ENCODE measurements at regions not wholly inside any gene's neighbourhood (a gene's known extent, or its start where the extent isn't known, plus 50 kb on each side); places are given as distances from the start of the nearest gene placed in this dataset.

DNA sequence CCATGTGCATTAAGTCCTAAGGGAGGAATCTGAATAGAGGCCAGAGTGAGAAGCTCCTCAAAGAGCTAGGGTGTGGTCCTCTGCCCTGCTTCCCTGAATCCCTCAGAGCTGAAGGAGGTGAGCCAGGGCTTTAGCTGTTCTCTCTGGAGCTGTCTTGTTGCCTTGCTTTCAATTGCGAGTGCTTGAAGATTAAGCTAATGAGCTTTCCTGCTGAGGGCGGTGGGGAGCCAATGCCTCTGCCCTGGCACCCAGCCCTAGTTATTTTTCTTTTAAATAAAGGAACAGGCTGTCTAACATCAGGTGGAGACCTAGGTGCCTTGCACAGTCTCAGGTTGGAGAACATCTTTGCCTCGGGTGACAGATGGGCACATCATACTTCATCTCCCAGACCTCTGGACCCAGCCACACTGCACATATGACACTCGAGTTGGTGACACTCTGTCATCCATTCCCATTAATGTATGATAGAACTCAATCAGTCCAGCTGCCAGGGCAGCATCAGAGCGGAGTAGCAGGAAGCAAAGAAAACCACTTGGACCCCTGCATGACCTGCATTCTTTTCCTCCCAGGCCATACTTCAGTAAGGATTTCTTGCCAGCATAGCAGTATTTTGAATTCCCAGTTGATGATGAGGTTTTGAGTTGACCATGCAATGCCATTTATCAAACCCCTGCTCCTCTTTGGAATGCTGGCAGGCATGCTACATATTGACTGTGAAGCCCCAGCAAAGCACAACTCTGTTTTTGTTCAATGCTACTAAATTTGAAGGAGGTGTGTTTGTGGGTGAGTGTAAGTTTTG lies 292.7 kb downstream of the RNF144A start:
- DNase-seq (ENCODE audit: low read depth in 1 of 2, low spot score in 1 of 2) = no peak

DNA sequence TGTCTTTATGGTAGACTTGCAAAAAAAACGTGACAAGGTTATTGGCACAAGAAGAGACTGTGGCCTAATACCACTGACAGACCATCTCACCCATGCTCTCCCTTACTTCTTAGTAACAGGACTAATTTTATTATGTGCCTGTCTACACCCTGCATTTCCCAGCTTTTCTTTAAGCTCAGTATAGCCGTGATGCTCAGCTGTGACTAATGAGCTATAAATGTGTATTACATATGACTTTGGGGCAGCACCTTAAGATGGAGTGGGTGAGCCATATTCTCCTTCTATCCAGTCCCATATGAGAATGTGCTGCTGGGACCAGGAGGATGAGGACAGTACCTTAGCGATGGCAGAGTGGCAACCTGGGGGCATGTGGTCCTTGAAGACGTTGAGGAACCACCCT lies 293.5 kb downstream of the RNF144A start:
- DNase-seq (ENCODE audit: low read depth in 1 of 2, low spot score in 1 of 2) = no peak

DNA sequence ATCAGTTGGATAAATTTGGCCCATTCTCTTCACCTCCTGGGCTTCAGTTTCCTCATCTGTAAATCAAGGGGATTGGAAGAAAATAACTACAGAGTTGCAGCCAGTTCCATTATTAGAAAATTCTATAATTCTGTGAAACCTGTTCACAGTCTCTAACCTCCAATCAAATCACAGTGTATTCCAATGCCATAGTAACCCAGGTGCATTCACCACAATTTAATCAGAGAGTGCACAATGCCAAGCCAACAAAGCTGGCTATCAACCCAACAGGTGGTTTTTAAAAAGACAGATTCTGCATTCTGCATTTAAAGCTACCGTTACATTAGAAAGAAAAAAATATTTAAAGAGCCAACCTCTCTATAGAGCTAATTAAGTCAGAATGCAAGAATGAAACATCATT lies 308.6 kb downstream of the RNF144A start:
- no peak for DNase-seq (ENCODE audit: low read depth in 1 of 2, low spot score in 1 of 2)

DNA sequence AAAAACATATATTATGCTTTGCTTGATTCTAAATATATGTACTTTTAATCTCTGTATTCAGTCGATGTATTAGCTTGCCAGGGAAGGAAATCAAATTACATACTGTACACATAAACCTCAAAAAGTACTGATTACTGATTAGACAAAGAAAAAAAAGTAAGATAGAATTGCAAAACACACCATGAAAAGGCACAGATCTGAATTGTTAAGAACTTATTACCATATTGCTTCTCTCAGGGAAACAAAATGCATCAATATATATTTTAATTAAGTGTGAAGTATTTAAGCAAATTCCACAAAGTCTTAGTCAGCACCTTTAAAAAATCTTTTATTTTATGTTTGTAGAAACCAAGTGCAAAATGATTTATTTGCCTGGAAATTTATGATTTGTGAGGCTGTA lies 309.3 kb downstream of the RNF144A start:
- DNase-seq (ENCODE audit: low read depth in 1 of 2, low spot score in 1 of 2) = no peak

DNA sequence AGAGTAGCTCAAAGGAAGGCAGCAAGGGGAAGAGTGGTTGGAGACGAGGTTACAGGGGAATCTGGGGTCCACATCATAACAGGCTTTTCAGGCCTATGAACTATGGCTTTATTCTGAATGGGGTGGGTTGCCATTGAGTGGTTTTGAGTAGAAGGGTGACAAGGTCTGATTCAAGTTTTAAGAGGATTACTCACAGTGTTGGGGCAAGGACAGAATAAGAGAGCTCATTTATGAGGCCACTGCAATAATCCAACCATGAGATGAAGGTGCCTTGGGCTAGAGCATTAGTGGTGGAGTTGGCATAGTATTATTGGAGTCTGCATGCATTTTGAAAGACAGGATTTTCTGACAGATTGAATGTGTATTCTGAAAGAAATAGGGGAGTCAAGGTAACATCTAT lies 315.9 kb downstream of the RNF144A start:
- no peak for DNase-seq (ENCODE audit: low read depth in 1 of 2, low spot score in 1 of 2)

DNA sequence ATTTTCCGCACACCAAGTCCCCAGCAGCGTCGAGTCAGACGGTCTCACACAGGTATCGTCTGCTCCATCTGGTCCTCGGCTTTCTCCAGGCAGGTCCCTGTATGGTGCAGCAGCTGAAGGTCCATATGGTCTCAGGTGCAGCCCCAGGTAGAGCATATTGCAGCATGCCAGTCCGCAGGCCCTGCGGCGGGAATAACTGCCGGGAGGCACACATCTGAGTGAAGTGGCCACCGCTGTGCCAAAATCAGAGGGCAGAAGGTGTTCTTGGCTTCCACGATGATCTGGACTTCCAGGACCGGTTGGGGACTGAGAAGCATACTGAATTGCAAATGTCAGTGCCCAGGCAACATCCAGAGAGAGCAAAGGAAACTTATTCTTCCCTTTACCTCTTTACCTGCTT lies 320.3 kb downstream of the RNF144A start:
- DNase-seq (ENCODE audit: low read depth in 1 of 2, low spot score in 1 of 2) = no peak

DNA sequence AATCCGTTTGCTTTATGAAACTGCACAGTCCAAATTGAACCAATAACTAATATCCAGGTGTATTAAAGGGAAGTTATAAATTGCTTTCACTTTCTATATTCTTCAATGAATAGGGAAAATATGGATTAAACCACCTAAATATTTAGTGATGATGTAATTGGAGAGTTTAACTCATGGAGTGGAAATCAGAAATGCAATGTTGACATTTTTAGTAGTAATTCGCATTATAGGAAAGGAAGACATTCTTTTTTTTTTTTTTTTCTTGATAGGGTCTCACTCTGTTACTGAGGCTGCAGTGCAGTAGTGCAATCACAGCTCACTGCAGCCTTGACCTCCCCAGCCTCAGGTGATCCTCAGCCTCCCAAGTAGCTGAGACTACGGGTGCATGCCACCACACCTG lies 321.9 kb downstream of the RNF144A start:
- DNase-seq (ENCODE audit: low read depth in 1 of 2, low spot score in 1 of 2) = no peak

DNA sequence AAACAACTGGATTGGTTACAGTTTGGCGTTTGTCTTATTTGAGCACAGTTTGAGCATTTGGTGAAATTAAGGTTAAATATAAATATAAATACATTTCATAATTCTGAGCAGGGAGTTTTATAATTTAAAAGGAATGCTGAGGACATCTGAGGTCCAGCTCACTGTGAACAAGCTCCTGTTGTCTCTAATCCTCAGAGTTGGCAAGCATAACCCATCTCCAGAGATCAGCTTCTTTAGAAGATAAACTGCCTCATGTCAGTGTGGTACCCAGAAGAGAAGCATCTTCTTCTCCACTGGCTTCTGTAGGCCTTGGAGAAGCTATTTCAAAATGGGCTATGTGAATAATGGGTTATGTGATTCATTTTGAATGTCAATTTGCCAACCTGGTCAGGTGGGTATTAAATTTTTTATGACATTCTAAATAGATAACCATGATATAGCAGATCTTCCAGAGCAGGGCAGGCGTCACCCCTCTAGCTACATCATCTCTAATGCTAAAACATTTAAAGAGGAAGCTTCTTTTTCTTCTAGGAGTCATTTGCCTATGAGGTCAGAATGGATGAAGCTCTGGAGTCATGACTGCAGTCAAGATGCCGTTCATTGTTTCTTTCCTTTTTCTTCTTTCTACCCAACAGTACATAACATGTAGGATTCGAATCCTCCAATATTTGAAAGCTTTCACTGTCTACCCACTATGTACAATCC lies 324.0 kb downstream of the RNF144A start:
- no peak for DNase-seq (ENCODE audit: low read depth in 1 of 2, low spot score in 1 of 2)

DNA sequence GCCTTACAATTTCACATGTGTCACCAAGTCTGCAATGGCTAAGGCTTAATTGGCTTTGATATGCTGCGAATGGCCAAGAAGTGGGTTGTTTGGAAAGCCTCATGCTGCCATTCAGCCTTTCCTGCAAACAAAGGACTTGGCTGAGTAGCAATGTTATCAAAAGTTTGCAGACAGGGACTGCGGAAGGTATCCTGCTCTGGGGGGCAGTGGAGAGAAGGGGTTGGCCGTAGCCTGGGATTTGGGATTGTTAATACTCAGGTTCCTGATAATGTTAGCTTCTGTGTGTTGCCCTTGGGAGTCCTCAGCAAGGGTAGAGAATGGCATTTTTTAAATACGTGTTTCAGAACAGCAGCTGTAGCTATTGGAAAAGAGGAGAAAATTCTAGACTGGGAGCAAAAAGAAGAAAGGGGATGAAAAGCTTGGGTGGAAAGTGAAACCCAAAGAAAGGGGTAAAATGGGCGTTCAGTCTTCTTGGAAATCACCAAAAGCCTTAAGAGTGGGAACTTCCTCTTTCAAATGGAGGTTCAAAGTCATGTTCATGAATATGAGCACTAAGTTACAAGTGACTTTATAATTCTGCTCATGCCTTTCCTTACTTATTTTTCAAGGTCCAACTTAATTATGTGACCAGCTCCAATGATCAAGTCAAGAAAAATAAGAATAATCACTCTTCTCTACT lies 325.1 kb downstream of the RNF144A start:
- DNase-seq (ENCODE audit: low read depth in 1 of 2, low spot score in 1 of 2) = no peak

DNA sequence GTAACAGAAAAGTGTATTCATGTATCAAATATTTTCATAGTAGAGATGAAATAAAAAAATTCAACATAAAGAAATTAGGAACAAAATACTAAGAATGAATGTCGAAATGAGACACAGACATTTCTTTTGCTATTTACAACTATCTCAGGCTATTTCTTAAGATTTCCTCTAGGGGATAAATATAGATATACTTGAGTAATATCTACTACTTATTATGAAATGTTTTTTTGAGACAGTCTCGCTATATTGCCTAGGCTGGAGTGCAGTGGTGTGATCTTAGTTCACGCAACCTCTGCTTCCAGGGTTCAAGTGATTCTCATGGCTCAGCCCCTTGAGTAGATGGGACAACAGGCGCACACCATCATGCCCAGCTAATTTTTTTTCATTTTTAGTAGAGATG lies 326.1 kb downstream of the RNF144A start:
- no peak for DNase-seq (ENCODE audit: low read depth in 1 of 2, low spot score in 1 of 2)

DNA sequence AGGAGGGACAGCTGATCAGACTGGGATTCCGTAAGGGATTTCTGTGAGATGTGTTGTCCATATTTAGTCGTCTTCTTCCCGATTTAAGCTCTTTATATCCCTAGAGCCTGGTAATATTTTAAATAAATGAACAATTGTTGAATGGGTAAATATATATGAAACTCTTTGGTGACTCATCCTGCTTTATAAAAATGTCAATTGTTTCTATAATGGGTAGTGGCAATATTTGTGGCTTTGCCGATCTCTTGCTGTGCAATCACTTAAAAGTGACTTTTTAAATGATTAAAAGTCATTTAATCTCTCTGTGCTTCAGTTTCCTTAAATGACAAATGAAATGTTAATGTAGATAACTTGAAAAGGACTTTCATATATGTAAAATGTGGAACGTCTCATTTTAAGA lies 339.2 kb downstream of the RNF144A start:
- DNase-seq (ENCODE audit: low read depth in 1 of 2, low spot score in 1 of 2) = no peak

DNA sequence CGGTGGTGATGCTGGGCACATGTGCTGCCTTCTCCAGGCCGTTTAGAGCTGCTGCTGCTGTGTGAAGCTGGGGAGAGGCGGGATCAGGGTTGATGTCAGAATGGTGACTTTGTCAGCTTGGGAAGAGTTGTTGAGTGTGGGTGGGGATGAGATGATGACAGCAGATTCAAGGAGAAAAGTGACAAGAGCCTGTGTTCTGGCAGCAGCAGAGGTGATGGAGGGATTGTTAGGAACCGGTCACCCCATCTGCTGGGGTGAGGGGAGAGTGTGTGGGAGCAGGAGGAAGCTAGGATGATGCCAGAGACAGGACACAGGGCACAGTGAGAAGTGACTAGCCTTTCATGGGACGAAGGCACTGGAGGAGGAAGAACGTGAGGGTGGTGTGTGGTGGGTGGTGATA lies 345.5 kb downstream of the RNF144A start:
- DNase-seq (ENCODE audit: low read depth in 1 of 2, low spot score in 1 of 2) = no peak

DNA sequence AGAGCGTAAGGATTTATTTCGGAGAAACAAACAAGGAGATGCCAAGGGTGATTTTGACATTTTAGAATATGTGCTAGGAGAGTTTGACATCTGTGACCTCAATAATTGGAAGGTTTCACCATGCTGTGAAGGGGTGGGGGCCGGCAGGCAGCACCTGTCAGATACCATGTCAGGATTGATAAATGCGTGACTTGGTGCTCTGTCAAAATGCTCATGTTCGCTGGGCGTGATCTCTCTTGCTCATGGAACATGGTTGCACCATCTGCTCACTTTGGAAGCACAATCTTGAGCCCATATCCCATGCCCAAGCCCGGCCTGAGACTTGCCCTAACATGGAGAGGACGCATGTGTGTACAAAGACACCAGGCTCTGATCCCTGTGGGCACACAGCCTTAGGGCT lies 347.6 kb downstream of the RNF144A start:
- DNase-seq (ENCODE audit: low read depth in 1 of 2, low spot score in 1 of 2) = no peak

DNA sequence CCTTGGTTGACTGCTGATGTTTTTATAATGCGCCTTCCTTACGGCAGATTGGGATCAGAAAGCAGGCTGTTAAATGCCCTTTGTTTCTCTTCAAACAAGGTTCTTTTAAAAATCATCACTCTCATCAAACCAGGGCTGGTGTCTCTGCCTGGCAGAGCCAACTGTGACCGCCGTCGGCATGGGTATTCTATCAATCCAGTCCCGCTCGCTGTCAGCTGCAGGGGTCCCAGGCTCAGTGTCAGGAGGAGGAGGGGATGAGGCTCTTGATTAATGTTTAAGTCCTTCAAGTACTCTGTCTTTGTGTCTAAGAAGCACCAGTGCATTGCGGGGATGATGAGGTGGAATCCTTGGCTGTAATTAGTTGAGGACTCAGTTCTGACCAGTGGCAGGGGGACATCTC lies 348.1 kb downstream of the RNF144A start:
- no peak for DNase-seq (ENCODE audit: low read depth in 1 of 2, low spot score in 1 of 2)

DNA sequence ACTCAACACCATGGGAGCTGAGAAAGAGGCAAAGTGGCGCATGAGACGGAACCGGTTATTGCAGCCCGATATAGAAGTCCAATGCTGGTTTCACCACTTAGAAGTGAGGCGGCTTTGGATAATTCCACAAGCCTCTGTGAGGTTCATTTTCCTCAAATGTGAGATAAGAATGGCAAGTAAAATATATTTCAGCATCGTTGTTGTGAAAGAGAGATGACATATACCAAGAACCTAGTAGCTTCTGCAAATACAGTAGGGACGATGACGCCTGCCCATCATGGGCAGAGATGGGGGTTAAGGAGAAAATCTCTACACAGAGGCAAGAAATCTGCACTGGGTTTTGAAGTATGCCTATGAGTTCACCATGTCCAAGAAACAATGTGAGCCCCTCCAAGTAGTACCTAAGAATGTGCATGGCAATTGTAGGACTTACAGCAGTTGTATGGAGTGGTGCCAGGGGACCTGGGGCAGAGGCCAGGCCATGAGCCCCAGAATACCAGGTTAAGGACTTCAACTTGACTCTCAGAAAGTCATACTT lies 352.0 kb downstream of the RNF144A start:
- DNase-seq (ENCODE audit: low read depth in 1 of 2, low spot score in 1 of 2) = no peak

DNA sequence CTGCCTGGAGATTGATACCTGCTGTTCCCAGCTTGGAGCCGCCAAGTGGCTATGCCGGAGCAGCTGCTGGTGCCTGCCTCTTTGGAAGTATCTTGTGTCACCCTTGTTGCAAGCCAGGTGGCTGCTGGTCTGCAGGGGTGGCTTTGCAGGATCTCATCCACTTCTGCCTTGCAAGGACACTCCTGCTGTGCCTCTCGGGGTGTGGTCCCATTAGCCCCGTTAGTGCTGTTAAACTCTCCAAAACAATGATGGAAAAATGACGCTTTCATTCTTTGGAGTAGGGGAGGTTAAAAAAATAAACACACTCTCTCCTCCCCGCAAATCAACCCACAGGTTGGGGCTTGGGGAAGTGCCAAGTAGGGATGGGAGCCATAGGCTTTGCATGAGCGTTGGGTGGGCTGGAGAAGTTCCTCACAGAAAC lies 352.8 kb downstream of the RNF144A start:
- DNase-seq (ENCODE audit: low read depth in 1 of 2, low spot score in 1 of 2) = no peak

DNA sequence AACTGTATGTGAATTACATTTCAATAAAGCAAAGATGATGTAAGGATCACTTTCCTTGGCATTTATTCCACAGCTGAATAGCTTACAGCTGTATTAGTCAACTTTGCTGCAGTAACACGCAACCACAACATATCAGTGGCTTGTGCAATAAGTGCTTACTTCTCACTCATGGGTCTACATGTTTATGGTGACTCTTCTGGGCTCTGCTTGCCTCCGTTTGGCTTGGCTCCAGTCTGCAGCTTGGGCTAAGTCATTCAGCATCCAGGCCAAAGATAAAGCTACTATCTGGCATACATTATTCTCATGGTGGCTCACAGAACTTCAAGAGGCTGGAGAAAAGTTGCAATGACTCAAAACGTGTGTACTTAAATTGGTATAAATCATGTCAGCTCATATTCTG lies 355.0 kb downstream of the RNF144A start:
- no peak for DNase-seq (ENCODE audit: low read depth in 1 of 2, low spot score in 1 of 2)

DNA sequence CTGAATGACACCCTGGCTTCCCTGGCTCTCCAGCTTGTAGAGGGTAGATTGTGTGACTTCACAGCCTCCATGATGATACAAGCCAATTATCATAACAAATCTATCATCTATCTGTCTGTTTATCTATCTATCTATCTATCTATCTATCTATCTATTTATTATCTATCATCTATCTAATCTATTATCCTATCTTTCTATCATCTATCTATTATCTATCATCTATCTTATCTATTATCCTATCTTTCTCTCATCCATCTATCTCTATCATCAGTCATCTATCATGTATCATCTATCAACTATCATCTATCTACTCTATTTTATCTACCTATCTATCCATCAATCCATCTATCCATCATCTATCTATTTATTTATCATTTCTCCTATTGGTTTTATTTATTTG lies 361.8 kb downstream of the RNF144A start:
- DNase-seq (ENCODE audit: low read depth in 1 of 2, low spot score in 1 of 2) = no peak

DNA sequence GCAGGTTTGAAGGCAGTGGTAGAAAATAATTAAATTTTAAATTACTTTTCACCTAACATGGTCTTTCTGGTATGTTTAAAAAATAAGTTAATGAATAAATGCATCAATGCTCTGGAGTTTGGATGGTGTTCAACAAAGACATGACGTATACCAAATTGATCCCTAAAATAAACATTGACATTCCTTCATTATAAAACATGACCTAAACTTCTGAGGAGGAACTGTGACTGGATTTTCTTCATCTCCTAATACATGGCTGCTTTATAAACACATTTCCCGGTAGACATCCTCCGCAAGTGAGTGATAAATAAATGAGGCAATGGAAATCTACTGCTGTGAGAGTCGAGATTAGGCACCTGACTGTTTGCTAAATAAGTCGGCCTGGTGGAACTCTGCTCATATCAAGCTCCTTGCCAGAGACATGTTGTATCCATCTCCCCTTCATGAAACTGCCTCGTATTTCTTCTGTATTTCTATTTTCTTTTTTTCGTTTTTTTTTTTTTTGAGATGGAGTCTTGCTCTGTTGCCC lies 362.3 kb downstream of the RNF144A start:
- no peak for DNase-seq (ENCODE audit: low read depth in 1 of 2, low spot score in 1 of 2)

DNA sequence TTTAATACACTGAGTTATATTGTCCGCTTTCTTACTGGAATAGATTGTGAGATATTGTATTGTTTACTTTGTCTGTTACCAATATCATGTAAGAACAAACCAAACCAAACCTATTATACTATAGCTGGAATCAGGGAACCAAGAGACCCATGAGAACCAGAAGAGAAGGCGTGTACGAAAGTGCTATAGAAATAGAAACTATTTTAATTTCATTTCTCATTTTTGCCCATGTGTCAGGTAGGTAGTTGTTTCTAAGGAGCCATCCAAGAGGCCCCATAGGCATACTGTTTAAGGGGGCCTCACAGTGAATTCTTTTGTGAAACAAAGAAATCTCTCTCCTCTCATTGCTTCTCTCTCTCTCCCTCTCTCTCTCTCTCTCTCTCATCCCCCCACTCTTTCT lies 363.6 kb downstream of the RNF144A start:
- no peak for DNase-seq (ENCODE audit: low read depth in 1 of 2, low spot score in 1 of 2)

DNA sequence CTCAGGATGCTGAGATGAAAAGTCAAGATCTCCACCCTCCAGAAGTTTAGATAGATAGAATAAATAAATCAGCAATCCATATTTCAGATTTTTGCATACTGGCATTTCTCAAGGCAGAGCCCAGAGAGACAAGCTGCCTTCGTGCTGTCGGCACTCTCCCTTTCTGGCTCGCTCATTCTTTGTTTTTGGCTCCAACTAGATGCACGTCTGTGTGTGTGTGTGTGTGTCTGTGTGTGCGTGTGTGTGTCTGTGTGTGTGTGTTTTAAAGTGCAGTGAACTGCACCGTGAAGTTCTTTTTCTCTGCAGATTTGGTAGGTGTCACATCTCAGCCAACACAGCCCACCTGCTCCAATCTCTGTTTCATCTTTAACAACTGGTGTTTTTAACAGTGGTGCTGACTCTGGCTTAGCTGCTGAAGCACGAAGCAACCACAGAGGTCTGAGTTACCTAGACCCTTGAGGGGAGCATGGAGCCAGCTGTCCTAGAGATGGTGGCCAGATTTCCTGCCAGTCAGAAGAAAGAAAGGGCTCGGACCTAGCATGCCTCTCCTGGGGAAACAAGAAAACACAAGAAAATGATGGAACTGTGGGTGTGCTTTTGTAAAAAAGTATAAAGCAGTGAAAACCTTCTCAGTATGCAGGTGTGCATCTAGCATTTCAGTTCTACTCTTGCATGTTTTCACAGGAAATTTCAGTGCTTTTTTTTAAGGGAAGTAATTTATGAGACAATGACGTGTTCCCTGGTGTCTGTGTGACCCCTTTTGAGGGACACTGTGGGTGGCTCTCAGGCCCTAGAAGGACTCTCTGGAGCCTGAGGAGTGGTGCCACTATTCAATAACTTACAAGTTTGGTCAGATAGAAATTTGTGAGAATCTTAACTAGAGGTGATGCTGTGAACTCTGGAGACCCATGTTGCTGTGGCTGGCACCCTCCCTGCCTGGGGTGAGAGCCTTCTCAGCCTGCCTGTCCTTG lies 364.3 kb downstream of the RNF144A start:
- no peak for DNase-seq (ENCODE audit: low read depth in 1 of 2, low spot score in 1 of 2)
